ENCODE measurements at regions not wholly inside any gene's neighbourhood (a gene's known extent, or its start where the extent isn't known, plus 50 kb on each side); places are given as distances from the start of the nearest gene placed in this dataset.

DNA sequence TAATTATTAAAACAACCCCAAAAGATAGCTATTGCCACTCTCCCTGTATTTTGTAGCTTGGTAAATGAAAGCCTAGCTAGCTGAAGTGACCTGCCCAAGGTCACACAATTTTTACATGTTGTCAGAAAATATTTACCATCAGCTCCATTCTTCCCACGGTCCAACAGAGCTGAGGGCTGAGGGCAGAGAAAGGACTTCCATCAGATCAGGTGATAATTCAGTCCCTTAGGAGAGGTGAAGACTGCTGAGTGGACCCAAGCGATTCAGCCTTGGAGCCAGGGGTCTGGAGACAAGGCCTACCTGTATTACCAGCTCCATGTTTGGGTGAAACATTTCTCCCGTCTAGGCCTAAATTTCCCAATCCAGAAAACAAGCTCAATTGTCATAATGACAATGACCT, 149.5 kb upstream of the TSHZ3 start:
- DNase-seq (ENCODE audit: low read depth in 4 of 6, low spot score in 6 of 6) = no peak
- WGBS (ENCODE audit: insufficient coverage) = 86% methylated on average over 1 of the region's 3 CpGs
- Histone ChIP-seq H3K4me3 (ENCODE audit: low read depth, low read length) (no peak overlapping the region), H3K4me1 (ENCODE audit: control insufficient read depth, insufficient read depth, low read length) (no peaks in the 10 kb centered on the region), H3K9me3 (ENCODE audit: control insufficient read depth, insufficient read depth, low read length) (no peaks in the 10 kb centered on the region), H3K27ac (ENCODE audit: low read depth, low read length) (no peak overlapping the region), H3K27me3 (ENCODE audit: control insufficient read depth, insufficient read depth, low read length) (no peaks in the 10 kb centered on the region), H3K36me3 (ENCODE audit: control insufficient read depth, insufficient read depth, low read length) (no peaks in the 10 kb centered on the region)

DNA sequence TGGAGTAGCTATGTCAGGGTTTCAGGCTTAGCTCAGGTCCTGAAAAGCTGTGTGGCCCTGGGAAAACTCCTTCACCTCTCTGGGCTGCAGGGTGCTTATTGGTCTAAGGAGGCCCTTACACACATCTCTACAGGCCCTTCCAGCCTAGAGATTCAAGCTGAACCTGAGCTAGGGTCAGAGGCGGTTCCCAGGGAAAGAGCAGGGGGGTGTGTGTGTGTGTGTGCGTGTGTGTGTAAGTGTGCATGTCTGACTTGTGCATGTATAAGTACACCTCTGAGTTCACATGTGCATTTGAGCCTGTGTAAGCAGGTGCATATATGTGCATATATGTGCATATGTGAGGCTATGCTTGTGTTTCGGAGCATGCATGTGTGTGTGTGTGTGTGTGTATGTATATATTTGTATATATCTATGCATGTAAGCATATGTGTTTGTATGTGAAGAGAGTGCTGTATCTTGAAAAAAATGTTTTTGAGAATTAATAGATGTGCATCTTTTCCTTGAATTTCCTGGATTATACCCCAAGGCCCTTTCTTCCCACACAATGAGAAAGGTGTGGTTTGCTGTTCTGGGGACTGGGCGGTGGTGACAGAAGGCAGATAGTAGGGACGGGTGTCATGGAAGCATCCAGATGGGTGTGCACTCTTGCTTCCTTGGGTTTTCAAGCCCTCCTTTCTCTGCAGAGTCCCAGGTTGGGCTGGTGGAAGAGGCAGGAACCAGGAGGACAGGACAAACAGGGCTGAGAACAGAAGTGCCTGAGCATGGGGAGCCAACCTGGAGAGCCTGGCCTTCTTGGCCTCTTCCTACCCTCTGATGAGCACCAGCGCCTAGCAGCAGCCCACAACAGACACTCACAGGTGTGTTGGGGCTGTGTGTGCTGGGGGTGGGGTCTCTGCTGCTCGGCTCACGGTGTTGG, 150.3 kb upstream of the TSHZ3 start:
- Histone ChIP-seq H3K4me1 (ENCODE audit: control insufficient read depth, insufficient read depth, low read length) (no peaks in the 10 kb centered on the region), H3K9me3 (ENCODE audit: control insufficient read depth, insufficient read depth, low read length) (no peaks in the 10 kb centered on the region), H3K36me3 (ENCODE audit: control insufficient read depth, insufficient read depth, low read length) (no peaks in the 10 kb centered on the region), H3K27me3 (ENCODE audit: control insufficient read depth, insufficient read depth, low read length) (no peaks in the 10 kb centered on the region), H3K27ac (ENCODE audit: low read depth, low read length) (no peak overlapping the region), H3K4me3 (ENCODE audit: low read depth, low read length) (no peak overlapping the region)
- no peak for DNase-seq (ENCODE audit: low read depth in 4 of 6, low spot score in 6 of 6)
- 94% methylated on average over 4 of the region's 8 CpGs for WGBS (ENCODE audit: insufficient coverage)

DNA sequence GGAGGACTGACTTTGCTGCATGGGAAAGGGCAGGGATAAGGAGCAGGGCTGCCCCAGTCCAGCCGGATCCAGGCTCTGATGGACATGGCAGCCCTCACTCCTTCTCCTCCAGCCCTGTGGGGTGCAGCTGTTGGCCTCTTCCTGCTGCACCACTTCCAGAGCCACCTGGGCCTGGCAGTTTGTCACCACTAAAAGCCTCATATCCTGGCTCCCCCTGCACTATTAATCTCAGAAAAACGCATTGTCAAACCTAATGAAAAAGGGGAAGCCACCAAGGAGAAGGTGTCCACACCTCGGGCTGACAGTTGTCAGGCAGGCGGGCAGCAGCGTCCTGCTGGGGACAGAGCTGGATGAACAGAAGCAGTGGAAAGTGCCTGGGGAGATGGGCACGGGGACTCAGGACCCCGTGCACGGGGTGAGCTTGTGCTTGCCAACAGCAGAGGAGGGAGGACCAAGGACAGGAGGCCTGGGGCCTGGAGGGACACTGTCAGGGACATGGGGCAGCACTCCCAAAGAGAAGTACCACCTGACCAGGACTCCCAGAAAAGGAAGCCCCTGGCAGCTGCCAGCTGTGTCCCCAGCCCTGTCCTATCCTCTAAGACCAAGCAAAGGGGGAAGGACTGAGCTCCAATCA, 151.1 kb upstream of the TSHZ3 start:
- Histone ChIP-seq H3K4me3 (ENCODE audit: low read depth, low read length) (no peak overlapping the region), H3K27me3 (ENCODE audit: control insufficient read depth, insufficient read depth, low read length) (no peaks in the 10 kb centered on the region), H3K36me3 (ENCODE audit: control insufficient read depth, insufficient read depth, low read length) (no peaks in the 10 kb centered on the region), H3K27ac (ENCODE audit: low read depth, low read length) (no peak overlapping the region), H3K4me1 (ENCODE audit: control insufficient read depth, insufficient read depth, low read length) (no peaks in the 10 kb centered on the region), H3K9me3 (ENCODE audit: control insufficient read depth, insufficient read depth, low read length) (no peaks in the 10 kb centered on the region)
- WGBS (ENCODE audit: insufficient coverage) = 71% methylated on average over 8 of the region's 8 CpGs
- no peak for DNase-seq (ENCODE audit: low read depth in 4 of 6, low spot score in 6 of 6)

DNA sequence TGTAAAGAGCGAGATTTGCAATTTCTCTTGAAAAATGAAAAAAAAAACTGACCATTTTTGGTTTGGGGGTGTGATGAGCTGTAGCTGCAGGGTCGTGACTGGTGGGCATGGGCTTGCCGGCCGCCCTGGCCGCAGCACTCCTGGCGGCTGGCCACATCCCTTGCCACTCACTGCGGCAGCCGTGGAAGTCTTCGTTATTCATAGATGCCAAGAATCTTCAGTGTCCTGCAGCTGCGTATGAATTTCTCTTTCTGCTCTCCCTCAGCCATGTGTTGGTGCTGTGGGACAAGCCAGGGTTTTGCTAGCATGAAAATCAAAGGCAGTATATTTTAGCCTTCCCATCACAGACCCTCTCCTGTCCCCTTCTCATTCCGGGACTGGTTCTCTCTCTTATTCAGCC, 151.7 kb upstream of the TSHZ3 start:
- 74% methylated on average over 10 of the region's 11 CpGs for WGBS (ENCODE audit: insufficient coverage)
- Histone ChIP-seq H3K36me3 (ENCODE audit: control insufficient read depth, insufficient read depth, low read length) (no peaks in the 10 kb centered on the region), H3K9me3 (ENCODE audit: control insufficient read depth, insufficient read depth, low read length) (no peaks in the 10 kb centered on the region), H3K27ac (ENCODE audit: low read depth, low read length) (no peak overlapping the region), H3K27me3 (ENCODE audit: control insufficient read depth, insufficient read depth, low read length) (no peaks in the 10 kb centered on the region), H3K4me3 (ENCODE audit: low read depth, low read length) (no peak overlapping the region), H3K4me1 (ENCODE audit: control insufficient read depth, insufficient read depth, low read length) (no peaks in the 10 kb centered on the region)
- DNase-seq (ENCODE audit: low read depth in 4 of 6, low spot score in 6 of 6) = peak in 2 of 6 donors; percentile 19 to 25

DNA sequence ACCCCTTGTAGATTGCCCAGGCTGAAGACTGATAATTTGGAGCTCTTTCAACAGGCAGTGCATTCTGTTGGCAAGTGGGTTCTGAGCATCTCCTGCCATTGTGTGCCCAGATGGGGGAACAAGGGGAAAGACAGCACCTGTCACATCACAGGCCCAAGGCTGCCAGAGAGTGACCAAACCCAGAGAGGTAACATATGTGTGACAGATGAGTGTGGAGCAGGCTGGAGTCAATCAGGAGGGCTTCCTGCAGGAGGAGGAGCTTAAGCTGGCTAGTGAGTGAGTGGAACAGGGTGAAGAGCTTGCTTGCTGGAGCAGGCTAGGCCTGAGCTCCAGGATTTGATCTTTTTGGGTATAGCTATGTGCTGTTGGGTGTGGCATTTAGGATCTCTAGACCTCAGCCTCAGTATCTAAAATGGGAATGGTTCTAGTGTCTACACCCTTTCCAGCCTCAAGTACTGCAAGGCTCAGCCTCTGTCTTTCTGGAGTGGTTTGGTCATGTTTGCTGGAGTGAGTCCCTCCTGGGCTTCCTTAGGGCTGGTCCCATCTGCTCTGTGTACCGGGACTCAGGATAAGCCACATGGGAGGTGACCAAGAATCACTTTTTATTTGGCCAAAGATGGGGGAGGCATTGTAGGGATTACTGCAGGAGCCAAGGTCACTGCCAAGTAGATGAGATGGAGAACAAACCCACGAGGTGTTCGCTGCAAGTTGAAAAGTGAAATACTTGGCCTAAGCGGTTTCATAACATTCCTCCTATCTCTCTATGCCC, 152.4 kb upstream of the TSHZ3 start:
- DNase-seq (ENCODE audit: low read depth in 4 of 6, low spot score in 6 of 6) = no peak
- no peak overlapping the region for H3K27ac ChIP-seq (ENCODE audit: low read depth, low read length)
- H3K4me1 ChIP-seq (ENCODE audit: control insufficient read depth, insufficient read depth, low read length) = no peaks in the 10 kb centered on the region
- 75% methylated on average over 1 of the region's 4 CpGs for WGBS (ENCODE audit: insufficient coverage)
- H3K27me3 ChIP-seq (ENCODE audit: control insufficient read depth, insufficient read depth, low read length) = no peaks in the 10 kb centered on the region
- H3K4me3 ChIP-seq (ENCODE audit: low read depth, low read length) = no peak overlapping the region
- no peaks in the 10 kb centered on the region for H3K36me3 ChIP-seq (ENCODE audit: control insufficient read depth, insufficient read depth, low read length)
- no peaks in the 10 kb centered on the region for H3K9me3 ChIP-seq (ENCODE audit: control insufficient read depth, insufficient read depth, low read length)

DNA sequence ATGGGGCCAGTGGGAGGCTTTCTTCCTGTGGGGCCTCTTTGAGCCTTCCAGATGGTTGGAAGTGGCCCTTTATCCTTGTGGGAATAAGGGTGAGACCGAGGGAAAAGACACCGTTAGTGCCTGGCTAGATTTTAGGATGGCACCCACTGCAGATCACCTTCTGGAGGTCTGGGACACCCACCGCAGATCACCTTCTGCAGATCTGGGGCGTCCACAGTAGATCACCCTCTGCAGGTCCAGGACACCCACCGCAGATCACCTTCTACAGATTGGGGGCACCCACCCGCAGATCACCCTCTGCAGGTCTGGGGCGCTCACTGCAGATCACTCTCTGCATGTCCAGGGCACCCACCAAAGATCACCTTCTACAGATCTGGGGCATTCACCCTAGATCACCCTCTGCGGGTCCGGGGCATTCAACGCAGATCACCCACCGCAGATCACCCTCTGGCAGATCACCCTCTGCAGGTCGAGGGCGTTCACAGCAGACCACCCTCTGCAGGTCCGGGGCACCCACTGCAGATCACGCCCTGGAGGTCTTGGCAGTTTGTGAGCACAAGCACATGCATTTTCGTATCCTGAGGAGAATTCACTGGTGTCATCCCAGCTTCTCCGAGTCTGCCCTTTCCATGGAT, 153.4 kb upstream of the TSHZ3 start:
- no peak for DNase-seq (ENCODE audit: low read depth in 4 of 6, low spot score in 6 of 6)
- no peaks in the 10 kb centered on the region for H3K9me3 ChIP-seq (ENCODE audit: control insufficient read depth, insufficient read depth, low read length)
- 94% methylated on average over 16 of the region's 17 CpGs for WGBS (ENCODE audit: insufficient coverage)

DNA sequence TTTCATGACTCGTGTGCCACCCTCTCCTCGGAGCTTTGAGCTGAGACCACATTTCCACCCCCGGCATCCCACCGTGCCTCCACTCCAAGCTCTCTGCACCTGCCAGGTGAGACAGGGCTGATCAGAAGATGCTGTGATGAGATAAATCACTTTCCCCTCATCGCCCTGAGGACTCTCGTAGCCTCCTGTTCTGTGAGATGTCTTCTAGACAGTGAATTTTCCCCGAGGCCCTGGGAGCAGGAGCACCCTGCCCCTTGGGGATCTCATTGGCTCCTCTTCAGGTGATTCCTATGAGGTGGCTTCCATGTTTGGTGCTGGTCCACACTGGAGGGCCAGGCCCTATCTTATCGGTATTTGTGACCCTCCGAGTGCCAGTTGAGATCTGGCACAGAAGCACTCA, 154.0 kb upstream of the TSHZ3 start:
- Histone ChIP-seq H3K36me3 (ENCODE audit: control insufficient read depth, insufficient read depth, low read length) (no peaks in the 10 kb centered on the region), H3K9me3 (ENCODE audit: control insufficient read depth, insufficient read depth, low read length) (no peaks in the 10 kb centered on the region), H3K27ac (ENCODE audit: low read depth, low read length) (no peak overlapping the region), H3K4me3 (ENCODE audit: low read depth, low read length) (no peak overlapping the region), H3K27me3 (ENCODE audit: control insufficient read depth, insufficient read depth, low read length) (no peaks in the 10 kb centered on the region), H3K4me1 (ENCODE audit: control insufficient read depth, insufficient read depth, low read length) (no peaks in the 10 kb centered on the region)
- DNase-seq (ENCODE audit: low read depth in 4 of 6, low spot score in 6 of 6) = no peak
- 96% methylated on average over 4 of the region's 9 CpGs for WGBS (ENCODE audit: insufficient coverage)

More for the DNA sequence above, 153.4 kb upstream of the TSHZ3 start:
- no peak overlapping the region for H3K27ac ChIP-seq (ENCODE audit: low read depth, low read length)
- H3K4me1 ChIP-seq (ENCODE audit: control insufficient read depth, insufficient read depth, low read length) = no peaks in the 10 kb centered on the region
- no peaks in the 10 kb centered on the region for H3K36me3 ChIP-seq (ENCODE audit: control insufficient read depth, insufficient read depth, low read length)
- no peak overlapping the region for H3K4me3 ChIP-seq (ENCODE audit: low read depth, low read length)
- H3K27me3 ChIP-seq (ENCODE audit: control insufficient read depth, insufficient read depth, low read length) = no peaks in the 10 kb centered on the region

DNA sequence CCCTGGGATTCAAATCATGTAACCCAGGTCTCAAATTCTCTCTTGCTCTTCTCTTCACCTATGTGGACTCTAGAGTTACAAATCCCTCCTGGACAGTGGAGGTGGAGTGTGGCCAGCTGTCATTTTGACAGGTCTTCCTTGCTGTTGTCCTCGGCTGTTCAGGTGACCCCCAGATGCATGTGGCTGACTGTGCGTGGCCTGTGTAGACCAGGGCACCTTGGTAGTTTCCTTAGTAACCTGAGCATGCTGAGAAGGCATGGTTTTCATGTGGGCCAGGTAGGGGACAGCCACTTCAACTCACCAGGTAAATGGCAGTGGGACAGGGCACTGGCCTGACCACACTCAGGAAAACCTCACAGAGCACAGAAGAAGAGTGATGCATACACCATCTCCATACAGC, 155.0 kb upstream of the TSHZ3 start:
- Histone ChIP-seq H3K4me3 (ENCODE audit: low read depth, low read length) (no peak overlapping the region), H3K27me3 (ENCODE audit: control insufficient read depth, insufficient read depth, low read length) (no peaks in the 10 kb centered on the region), H3K27ac (ENCODE audit: low read depth, low read length) (no peak overlapping the region), H3K9me3 (ENCODE audit: control insufficient read depth, insufficient read depth, low read length) (no peaks in the 10 kb centered on the region), H3K4me1 (ENCODE audit: control insufficient read depth, insufficient read depth, low read length) (no peaks in the 10 kb centered on the region), H3K36me3 (ENCODE audit: control insufficient read depth, insufficient read depth, low read length) (no peaks in the 10 kb centered on the region)
- 88% methylated on average over 2 of the region's 2 CpGs for WGBS (ENCODE audit: insufficient coverage)
- DNase-seq (ENCODE audit: low read depth in 4 of 6, low spot score in 6 of 6) = no peak

DNA sequence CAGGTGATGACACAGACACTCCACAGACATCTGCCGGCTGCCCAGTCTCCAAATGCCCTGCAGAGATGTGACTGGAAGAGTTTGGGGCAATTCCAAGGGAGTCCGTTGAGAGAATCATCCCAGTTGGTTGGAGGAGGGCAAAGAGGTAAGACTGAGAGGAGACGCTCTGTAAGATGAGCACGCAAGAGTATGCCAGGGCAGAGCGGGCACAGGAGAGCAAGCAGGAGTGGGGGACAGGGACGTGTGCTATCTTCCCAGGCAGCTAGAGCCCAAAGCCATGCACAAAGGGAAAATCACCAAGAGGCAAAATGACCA, 156.3 kb upstream of the TSHZ3 start:
- Histone ChIP-seq H3K27me3 (ENCODE audit: control insufficient read depth, insufficient read depth, low read length) (no peaks in the 10 kb centered on the region), H3K36me3 (ENCODE audit: control insufficient read depth, insufficient read depth, low read length) (no peaks in the 10 kb centered on the region), H3K27ac (ENCODE audit: low read depth, low read length) (no peak overlapping the region), H3K9me3 (ENCODE audit: control insufficient read depth, insufficient read depth, low read length) (no peaks in the 10 kb centered on the region), H3K4me3 (ENCODE audit: low read depth, low read length) (no peak overlapping the region), H3K4me1 (ENCODE audit: control insufficient read depth, insufficient read depth, low read length) (no peaks in the 10 kb centered on the region)
- DNase-seq (ENCODE audit: low read depth in 4 of 6, low spot score in 6 of 6) = no peak
- WGBS (ENCODE audit: insufficient coverage) = 95% methylated on average over 6 of the region's 6 CpGs

Data from spinal cord (tissue), 9 donors.